B cell (primary cell): ENCODE measurements at regions not wholly inside any gene's neighbourhood (a gene's known extent, or its start where the extent isn't known, plus 50 kb on each side); places are given as distances from the start of the nearest gene placed in this dataset.

ENCODE experiments used
- ATAC-seq: fragments of 200-7000 bp; cut with Tn5 transposase; one replicate; pipeline ENCODE4 v1.10.0; 2021; ENCODE audit warnings: low read depth, mild to moderate bottlenecking, moderate number of reproducible peaks, moderate library complexity
- CTCF ChIA-PET: fragments of 350-600 bp; sonication (Branson Sonifier 250); formaldehyde crosslinking; loops from one replicate; lab custom pipeline; 2021; ENCODE audit warnings: antibody characterized with exemption, inconsistent platforms; lab: Charles Lee
- POLR2A ChIA-PET: fragments of 350-600 bp; sonication (Branson Sonifier 250); formaldehyde crosslinking; loops from one replicate; lab custom pipeline; 2021; ENCODE audit warnings: antibody characterized with exemption; lab: Charles Lee
- DNase-seq: peaks from one replicate; pipeline ENCODE4 v3.0.0; 2013
- H2AFZ ChIP-seq: 2 replicates; pipeline ENCODE4 v1.6.1; 2012; ENCODE audit warnings: mild to moderate bottlenecking, low read depth, low read length; ENCODE audit not compliant: insufficient read depth, poor library complexity, severe bottlenecking
- H3K27ac ChIP-seq, 2 donors: 1 replicate in 1 of 2; 2 replicates in 1 of 2; pipeline ENCODE4 v1.5.1; 2012 to 2013; ENCODE audit warnings: low read length in 2 of 2, mild to moderate bottlenecking in 2 of 2, moderate library complexity in 1 of 2
- H3K27me3 ChIP-seq, 4 experiments: fragments of 200-600 bp in 1 of 4; sonication (generic) in 1 of 4; replicated peaks in 1 of 4; 1 replicate in 2 of 4; 2 replicates in 2 of 4; pipeline versions ENCODE4 v1.6.1 to v1.7.0; 2013 to 2016; ENCODE audit warnings: low read length in 3 of 4, mild to moderate bottlenecking in 2 of 4, mixed read lengths in 1 of 4, moderate library complexity in 1 of 4; ENCODE audit not compliant: insufficient read depth in 4 of 4, control insufficient read depth in 3 of 4; ENCODE audit errors: control extremely low read depth in 1 of 4
- H3K36me3 ChIP-seq, 2 experiments: replicated peaks in 1 of 2; 1 replicate in 1 of 2; 2 replicates in 1 of 2; pipeline versions ENCODE4 v1.6.1 to v1.7.1; 2013; ENCODE audit warnings: low read length in 1 of 2; ENCODE audit not compliant: insufficient read depth in 2 of 2, control insufficient read depth in 1 of 2; ENCODE audit errors: control extremely low read depth in 1 of 2, extremely low read depth in 1 of 2
- H3K4me1 ChIP-seq, 2 donors: fragments of 200-600 bp in 1 of 2; sonication (generic) in 1 of 2; 1 replicate in 1 of 2; 2 replicates in 1 of 2; pipeline versions ENCODE4 v1.5.1 to v1.6.1; 2013 to 2017; ENCODE audit warnings: low read length in 2 of 2; ENCODE audit not compliant: control insufficient read depth in 2 of 2, insufficient read depth in 2 of 2
- H3K4me2 ChIP-seq: replicated peaks from 2 replicates; pipeline ENCODE3; 2012; ENCODE audit warnings: mild to moderate bottlenecking, low read depth, low read length; ENCODE audit not compliant: poor library complexity, severe bottlenecking
- H3K4me3 ChIP-seq, 5 experiments: fragments of 200-600 bp in 1 of 5; sonication (generic) in 1 of 5; 1 replicate in 3 of 5; 2 replicates in 2 of 5; pipeline versions ENCODE4 v1.5.1 to v1.7.0; 2011 to 2016; ENCODE audit warnings: low read length in 4 of 5, mild to moderate bottlenecking in 4 of 5, low read depth in 2 of 5, control low read depth in 1 of 5, moderate library complexity in 1 of 5; ENCODE audit not compliant: insufficient read depth in 1 of 5; ENCODE audit errors: control extremely low read depth in 1 of 5, extremely low read depth in 1 of 5
- H3K79me2 ChIP-seq: fragments of 200-600 bp; sonication (generic); one replicate; pipeline ENCODE4 v1.6.0; 2016; ENCODE audit warnings: low read length; ENCODE audit not compliant: control insufficient read depth, insufficient read depth
- H3K9ac ChIP-seq: fragments of 200-600 bp; sonication (generic); 2 replicates; pipeline ENCODE4 v1.6.1; 2017; ENCODE audit warnings: mild to moderate bottlenecking, low read length, moderate library complexity
- H3K9me3 ChIP-seq, 3 donors: one replicate each; pipeline versions ENCODE4 v1.6.1 to v1.7.1; 2013; ENCODE audit warnings: low read length in 2 of 3; ENCODE audit not compliant: control insufficient read depth in 2 of 3, insufficient read depth in 1 of 3; ENCODE audit errors: control extremely low read depth in 1 of 3
- H4K20me1 ChIP-seq: 2 replicates; pipeline ENCODE4 v1.6.0; 2012; ENCODE audit warnings: mild to moderate bottlenecking, low read length; ENCODE audit not compliant: insufficient read depth, control insufficient read depth, poor library complexity, severe bottlenecking
- H3K27ac Mint-ChIP-seq: one replicate; pipeline ENCODE4 v1.8.0; 2021; ENCODE audit warnings: mixed read lengths
- H3K27me3 Mint-ChIP-seq: one replicate; pipeline ENCODE4 v1.8.0; 2021; ENCODE audit warnings: mixed read lengths
- H3K4me1 Mint-ChIP-seq: one replicate; pipeline ENCODE4 v1.8.0; 2021; ENCODE audit warnings: mixed read lengths
- H3K4me3 Mint-ChIP-seq: one replicate; pipeline ENCODE4 v1.8.0; 2021; ENCODE audit warnings: mixed read lengths
- H3K9me3 Mint-ChIP-seq: one replicate; pipeline ENCODE4 v1.8.0; 2022; ENCODE audit warnings: mixed read lengths; ENCODE audit not compliant: insufficient read depth
- EZH2 ChIP-seq: IDR thresholded peaks from 2 replicates; pipeline ENCODE4 v1.6.1; 2012; ENCODE audit warnings: borderline replicate concordance, low read depth, mild to moderate bottlenecking, moderate library complexity, low read length; ENCODE audit not compliant: insufficient read depth, poor library complexity, severe bottlenecking
- WGBS: methylation state at CpG from one replicate; pipeline ENCODE4 v1.1.5; 2013; ENCODE audit warnings: missing lambda C conversion rate; ENCODE audit not compliant: insufficient coverage; 5-methylcytosine and 5-hydroxymethylcytosine counted together
- intact Hi-C: fragments of 100-400 bp; cut with micrococcal nuclease; formaldehyde crosslinking; loops from one replicate; pipeline ENCODE4 v1.10.0; 2022
- TF ChIP-seq, protein P1 (sequence below): fragments of 200-600 bp; IDR thresholded peaks from one replicate; pipeline ENCODE4 v1.8.0; 2022; ENCODE audit warnings: antibody characterized with exemption, mild to moderate bottlenecking

- H2AFZ ChIP-seq = no peak overlapping the region
- CTCF ChIA-PET = no interaction called here
- no peaks in the 10 kb centered on the region for H3K9me3 Mint-ChIP-seq
These were observed 310.0 kb upstream of the SNX7 start for GRCh38 chr1:98351561-98351960.

DNA sequence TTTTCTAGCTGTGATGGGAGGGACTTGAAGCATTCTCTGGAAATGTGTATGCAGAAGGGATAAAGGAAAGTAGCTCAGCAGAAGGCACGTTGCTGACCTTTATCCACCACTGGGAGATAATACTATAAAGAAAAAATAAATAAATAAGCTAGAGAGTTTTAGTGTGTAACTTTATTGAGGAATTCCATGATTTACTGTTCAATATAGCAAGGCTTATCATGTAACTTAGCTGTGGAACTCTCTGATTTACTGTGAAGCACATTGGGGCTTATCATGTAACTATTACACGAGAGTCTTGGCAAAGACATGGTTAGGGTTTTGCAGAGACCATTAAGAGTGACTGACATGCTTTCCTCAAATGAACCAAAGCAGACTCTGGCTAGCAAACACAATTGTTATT, 316.1 kb upstream of the SNX7 start:
- H4K20me1 ChIP-seq = no peaks in the 10 kb centered on the region
- POLR2A ChIA-PET = no interaction called here
- H3K4me1 Mint-ChIP-seq = no peaks in the 10 kb centered on the region
- H3K9ac ChIP-seq = no peak overlapping the region
- H3K4me1 ChIP-seq = no peaks in the 10 kb centered on the region
- no peaks in the 10 kb centered on the region for H3K27me3 ChIP-seq
- H3K79me2 ChIP-seq = no peaks in the 10 kb centered on the region
- no peak overlapping the region for H3K4me3 ChIP-seq
- no peak for TF ChIP-seq EZH2
- TF ChIP-seq, protein P1, sequence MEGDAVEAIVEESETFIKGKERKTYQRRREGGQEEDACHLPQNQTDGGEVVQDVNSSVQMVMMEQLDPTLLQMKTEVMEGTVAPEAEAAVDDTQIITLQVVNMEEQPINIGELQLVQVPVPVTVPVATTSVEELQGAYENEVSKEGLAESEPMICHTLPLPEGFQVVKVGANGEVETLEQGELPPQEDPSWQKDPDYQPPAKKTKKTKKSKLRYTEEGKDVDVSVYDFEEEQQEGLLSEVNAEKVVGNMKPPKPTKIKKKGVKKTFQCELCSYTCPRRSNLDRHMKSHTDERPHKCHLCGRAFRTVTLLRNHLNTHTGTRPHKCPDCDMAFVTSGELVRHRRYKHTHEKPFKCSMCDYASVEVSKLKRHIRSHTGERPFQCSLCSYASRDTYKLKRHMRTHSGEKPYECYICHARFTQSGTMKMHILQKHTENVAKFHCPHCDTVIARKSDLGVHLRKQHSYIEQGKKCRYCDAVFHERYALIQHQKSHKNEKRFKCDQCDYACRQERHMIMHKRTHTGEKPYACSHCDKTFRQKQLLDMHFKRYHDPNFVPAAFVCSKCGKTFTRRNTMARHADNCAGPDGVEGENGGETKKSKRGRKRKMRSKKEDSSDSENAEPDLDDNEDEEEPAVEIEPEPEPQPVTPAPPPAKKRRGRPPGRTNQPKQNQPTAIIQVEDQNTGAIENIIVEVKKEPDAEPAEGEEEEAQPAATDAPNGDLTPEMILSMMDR = no peak
- CTCF ChIA-PET = no interaction called here
- ATAC-seq (no peak), DNase-seq (no peak)
- no peak overlapping the region for H2AFZ ChIP-seq
- H3K36me3 ChIP-seq = no peaks in the 10 kb centered on the region
- no peak overlapping the region for H3K4me3 Mint-ChIP-seq
- H3K27me3 Mint-ChIP-seq = no peaks in the 10 kb centered on the region
- H3K4me2 ChIP-seq = no peak overlapping the region
- 100% methylated on average over 1 of the region's 2 CpGs for WGBS
- no peak overlapping the region for H3K27ac Mint-ChIP-seq
- H3K27ac ChIP-seq = no peak overlapping the region
- no peaks in the 10 kb centered on the region for H3K9me3 ChIP-seq
- H3K9me3 Mint-ChIP-seq = peaks cover 2% of the 10 kb centered on the region
- intact Hi-C loops = no loop called here

More at GRCh38 chr1:98351561-98351960, 310.0 kb upstream of the SNX7 start:
- DNase-seq = no peak
- no peaks in the 10 kb centered on the region for H3K79me2 ChIP-seq
- no peak overlapping the region for H3K4me3 ChIP-seq
- intact Hi-C loops = no loop called here
- no peak for ATAC-seq
- POLR2A ChIA-PET = no interaction called here
- H3K4me1 ChIP-seq = no peaks in the 10 kb centered on the region
- no peak overlapping the region for H3K9ac ChIP-seq
- no peak overlapping the region for H3K27ac ChIP-seq
- H3K4me2 ChIP-seq = no peak overlapping the region
- 51% methylated on average over 4 of the region's 5 CpGs for WGBS
- Mint-ChIP-seq H3K27ac (no peak overlapping the region), H3K4me1 (no peaks in the 10 kb centered on the region), H3K4me3 (no peak overlapping the region), H3K27me3 (no peaks in the 10 kb centered on the region)
- TF ChIP-seq, protein P1 = no peak
- TF ChIP-seq EZH2 = no peak
- H3K36me3 ChIP-seq = no peaks in the 10 kb centered on the region
- no peaks in the 10 kb centered on the region for H3K27me3 ChIP-seq
- no peaks in the 10 kb centered on the region for H4K20me1 ChIP-seq
- no peaks in the 10 kb centered on the region for H3K9me3 ChIP-seq
